MV-4-11 (cell line): ENCODE measurements at regions not wholly inside any gene's neighbourhood (a gene's known extent, or its start where the extent isn't known, plus 50 kb on each side); places are given as distances from the start of the nearest gene placed in this dataset.
"Not testable (repeated sequence)": the region's sequence is repeated elsewhere in the genome, so short reads cannot be mapped to it uniquely, and the experiment has no call there.

Source experiments
- DNase-seq: peaks from one replicate; lab custom pipeline; 2025; lab: John Stamatoyannopoulos, UW

DNA sequence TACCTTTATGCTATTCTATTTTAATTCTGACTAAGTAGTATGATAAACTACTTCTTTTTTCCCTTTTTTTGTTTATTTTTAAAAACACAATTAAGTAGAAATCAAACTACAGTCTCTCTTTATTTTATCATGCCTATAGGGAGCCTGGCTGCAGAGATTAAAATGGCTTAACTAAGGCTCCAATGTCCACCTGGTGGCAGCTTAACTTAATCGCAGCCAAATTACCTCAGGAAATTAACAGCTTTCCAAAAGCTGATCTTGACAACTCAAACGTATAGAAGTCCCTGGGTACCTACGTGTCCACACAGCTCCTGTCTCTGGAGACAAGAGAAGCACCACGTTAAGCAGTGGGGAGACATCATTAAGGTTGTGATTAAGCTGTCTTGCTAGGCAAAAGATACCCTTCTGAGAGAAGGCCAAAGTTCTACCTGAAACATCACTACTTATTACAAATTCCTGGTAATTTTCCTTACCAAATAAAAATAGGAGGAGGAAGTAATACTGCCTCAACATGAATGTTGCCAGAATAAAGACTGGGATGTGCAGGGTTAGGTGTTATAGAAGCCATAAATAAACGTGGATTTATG is 63.2 kb upstream of the SNX19 start:
- DNase-seq: peak; percentile 0

DNA sequence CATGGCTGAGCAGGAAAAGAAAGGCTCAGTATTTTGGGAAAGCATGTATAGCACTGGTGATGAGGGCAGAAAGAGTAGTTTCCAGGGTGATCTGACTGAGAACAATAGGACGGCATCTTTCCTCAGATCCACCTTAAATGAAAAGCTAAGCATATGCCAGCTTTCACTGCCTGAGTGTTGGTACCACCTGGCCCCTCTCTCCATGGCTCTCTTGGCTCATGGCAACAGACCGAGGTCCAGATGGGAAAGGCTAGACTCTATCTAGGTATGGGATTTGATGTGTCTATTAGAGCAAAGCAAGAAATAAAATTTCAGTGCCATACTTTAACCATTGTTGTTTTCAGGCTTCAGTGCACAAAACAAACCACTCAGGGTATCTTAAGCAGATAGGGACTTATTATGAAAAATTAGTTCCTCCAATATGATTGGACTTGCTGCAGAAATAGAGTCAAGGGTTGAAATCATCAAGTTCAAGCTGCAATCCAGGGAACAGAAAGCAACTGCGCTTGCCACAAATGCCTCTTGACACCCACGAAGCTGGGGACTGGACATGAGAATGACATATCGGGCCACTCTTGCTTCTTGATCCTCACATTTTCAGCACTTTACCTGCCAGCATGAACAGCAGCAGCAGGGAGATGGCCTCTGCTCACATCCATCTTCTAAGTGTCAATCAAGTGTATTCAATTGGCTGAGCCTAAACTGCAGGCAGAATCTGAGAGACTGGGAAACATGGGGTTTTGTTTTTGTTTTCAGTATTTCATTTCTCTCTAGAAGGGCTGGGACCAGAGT is 64.0 kb upstream of the SNX19 start:
- DNase-seq: no peak

DNA sequence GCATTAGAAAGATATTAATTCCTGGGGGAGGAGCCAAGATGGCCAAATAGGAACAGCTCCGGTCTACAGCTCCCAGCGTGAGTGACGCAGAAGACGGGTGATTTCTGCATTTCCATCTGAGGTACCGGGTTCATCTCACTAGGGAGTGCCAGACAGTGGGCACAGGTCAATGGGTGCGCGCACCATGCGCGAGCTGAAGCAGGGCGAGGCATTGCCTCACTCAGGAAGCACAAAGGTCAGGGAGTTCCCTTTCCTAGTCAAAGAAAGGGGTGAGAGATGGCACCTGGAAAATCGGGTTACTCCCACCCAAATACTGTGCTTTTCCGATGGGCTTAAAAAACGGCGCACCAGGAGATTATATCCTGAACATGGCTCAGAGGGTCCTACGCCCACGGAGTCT is 68.0 kb upstream of the SNX19 start:
- not testable (repeated sequence) for DNase-seq

DNA sequence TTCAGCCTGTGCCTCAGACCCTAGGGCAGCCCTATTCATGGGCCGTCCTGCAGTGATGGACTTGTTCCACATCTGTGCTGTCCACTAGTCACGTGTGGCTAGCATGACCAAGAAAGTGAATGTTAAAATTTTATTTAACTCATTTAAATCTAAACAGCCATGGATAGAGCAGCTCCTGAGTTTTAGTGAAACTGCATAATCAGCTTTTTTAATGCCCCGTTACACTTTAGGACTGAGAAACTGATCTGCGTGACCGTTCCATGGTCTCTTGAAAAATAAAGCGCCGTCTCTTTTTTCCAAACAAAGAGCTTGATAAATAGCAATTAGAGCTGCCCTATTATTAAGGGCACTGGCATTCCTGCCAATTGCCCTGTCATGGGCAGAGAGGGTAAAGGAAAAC is 76.5 kb upstream of the SNX19 start:
- DNase-seq: no peak

DNA sequence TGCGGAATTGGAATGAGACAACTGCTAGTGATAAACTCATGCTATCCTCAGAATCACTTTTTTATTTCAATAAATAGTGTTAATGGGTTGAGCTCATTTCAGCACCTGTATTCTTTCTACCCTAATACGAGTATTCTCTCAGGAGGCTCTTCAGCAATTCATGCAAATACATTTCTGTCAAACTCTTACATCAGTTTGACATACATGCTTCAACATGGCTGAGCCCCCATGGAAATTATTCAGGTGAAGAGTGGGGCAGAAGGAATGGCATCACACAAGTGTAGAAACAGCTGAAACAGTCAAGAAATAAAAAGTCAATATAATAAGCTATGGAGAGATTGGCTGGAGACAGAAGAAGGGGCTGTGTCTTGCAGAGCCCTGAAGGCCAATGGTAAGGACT is 77.8 kb upstream of the SNX19 start:
- DNase-seq: no peak

DNA sequence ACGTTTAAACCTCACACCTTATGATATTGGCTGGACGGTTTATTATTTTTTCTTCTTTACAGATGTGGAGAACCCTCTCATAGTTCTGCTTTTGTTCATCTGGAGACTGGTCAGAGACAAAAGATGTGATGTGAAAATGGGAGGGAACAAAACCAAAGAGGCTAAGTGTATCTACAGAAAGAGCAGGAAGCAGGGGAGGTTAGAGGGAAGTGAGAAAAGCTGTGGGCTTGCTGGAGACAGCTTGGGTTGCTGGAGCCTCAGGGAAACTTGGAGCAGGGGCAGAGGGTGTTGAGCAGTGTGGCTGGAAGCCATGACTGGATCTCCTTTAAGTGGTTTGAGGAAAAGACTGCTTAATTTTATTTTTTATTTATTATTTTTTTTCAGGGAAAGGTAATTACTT is 79.0 kb upstream of the SNX19 start:
- peak; percentile 98 for DNase-seq

DNA sequence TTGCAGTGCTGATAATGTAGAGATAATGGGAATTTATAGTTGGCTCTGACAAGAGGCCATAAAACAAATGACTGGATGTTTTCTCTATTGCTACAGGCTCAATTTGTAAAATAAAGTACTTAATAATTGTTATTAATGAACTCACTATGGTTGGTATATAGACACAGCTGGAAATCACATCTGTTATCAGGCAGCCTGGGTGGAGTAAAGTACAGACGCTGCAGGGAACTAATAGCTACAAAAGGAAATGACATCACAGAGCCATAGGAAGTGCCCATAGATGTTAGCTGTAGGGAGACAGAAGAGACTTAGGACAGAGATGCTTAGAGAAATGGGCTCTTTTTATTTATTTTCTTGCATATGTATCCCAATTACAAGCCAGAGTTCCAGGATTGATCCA is 81.0 kb upstream of the SNX19 start:
- peak; percentile 15 for DNase-seq

GRCh38 chr11:130999086-130999485 is 82.8 kb upstream of the SNX19 start:
- DNase-seq: no peak

- no peak for DNase-seq
These were observed 83.9 kb upstream of the SNX19 start for GRCh38 chr11:130999992-131000770.

DNA sequence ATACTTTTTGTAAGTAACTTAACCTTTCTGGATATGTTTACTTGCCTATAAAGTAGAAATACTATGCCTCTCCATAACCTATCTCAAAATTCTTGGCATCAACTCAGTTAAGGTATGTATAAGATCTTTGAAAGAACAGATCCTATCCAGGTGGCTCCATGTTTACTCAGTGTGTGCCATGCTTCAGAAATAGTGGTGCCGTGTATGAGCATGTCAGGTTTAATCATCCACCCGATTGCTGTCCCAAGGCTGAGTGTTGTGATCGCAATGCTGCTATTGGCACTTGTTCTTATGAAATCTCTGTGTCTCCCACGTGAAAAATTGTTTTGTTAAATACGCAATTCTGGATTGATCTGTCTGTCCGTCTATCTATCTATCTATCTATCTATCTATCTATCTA is 85.9 kb upstream of the SNX19 start:
- DNase-seq: no peak

DNA sequence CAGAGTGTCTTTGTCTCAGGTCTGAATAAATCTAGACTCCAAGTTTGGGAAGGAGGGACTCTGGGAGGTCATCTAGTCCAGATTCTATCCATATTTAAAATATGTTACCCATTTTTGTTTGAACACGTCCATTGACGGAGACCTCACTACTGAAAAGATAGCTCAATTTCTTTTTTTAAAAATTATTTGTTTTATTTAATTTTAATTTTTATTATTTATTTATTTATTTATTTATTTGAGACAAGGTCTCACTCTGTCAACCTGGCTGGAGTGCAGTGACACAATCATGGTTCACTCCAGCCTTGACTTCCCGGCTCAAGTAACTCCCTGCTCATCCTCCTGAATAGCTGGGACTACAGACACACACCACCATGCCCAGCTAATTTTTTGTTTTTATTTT is 89.5 kb upstream of the SNX19 start:
- no peak for DNase-seq

GRCh38 chr11:131025020-131025419 is 108.7 kb upstream of the SNX19 start:
- DNase-seq: no peak

DNA sequence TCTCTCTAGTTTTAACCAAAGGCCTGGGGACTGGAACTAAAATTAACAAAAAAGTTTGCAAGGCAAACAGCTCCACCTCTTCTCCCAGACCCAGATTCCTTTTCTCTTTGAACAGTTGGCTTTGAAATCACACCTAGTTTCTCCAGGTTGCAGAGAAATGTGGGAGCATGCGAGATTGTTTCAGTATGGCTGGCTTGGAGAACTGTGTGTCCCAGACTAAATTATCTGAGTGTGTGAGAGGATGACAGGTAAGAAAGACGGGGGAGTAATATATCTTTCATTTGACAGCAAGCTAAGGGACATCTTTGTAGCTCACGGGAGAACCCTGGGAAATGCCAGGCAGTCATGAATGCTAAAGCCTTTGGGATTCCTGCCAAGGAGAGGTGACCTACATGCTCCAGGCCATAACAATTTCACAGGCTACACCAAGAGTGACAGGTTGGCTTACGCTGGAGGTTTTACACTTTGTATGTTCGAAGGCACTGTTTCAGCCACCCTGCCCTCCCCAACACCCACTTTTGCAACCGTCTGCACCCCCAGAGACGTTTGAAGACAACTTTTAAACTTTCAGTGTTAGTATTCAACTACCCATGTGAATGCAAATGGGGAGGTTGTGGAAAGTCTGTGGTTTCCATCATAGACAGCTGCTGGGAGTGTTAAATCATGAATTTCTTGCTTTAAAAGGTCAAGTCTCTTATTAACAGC is 109.3 kb upstream of the SNX19 start:
- no peak for DNase-seq

DNA sequence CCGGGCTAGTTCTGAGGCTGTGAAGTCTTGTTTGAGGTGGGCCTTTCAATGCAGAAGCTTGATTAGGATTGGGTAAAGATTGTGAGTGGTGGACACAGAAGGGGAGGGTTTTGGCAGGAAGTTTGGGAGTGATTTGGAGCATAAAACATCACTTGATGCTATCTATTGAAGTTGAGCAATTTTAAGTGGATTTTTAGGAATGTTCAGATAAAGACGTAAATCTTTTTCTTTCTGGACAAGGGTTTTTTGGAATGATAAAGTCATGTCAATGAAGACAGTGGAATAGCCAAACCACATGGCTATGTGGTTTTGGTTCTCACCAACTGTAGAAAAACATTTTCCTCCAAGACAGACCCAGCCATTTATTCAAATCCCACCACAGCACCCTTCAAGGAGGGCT is 111.2 kb upstream of the SNX19 start:
- DNase-seq: no peak

- no peak for DNase-seq
These were observed 116.9 kb upstream of the SNX19 start for GRCh38 chr11:131033151-131033651.

DNA sequence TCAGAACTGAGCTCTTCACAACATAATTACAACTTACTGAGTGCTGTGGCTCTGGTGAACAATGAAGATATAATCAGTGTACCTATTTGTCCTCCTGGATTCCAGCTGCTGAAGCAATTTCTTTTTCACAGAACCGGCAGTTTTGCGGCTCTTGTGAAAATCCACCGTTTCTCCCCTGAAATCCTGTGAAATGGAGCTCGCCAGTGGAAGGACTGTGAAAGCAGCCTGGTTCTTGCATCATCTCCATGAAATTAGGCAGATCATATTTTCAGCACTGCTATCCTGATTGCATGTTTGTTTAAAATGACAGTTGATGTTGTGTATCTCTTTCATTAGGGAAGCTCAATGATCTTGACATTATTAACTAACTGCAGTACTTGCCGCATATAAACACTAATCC is 120.2 kb upstream of the SNX19 start:
- DNase-seq: no peak

GRCh38 chr11:131037873-131038272 is 121.6 kb upstream of the SNX19 start:
- no peak for DNase-seq

DNA sequence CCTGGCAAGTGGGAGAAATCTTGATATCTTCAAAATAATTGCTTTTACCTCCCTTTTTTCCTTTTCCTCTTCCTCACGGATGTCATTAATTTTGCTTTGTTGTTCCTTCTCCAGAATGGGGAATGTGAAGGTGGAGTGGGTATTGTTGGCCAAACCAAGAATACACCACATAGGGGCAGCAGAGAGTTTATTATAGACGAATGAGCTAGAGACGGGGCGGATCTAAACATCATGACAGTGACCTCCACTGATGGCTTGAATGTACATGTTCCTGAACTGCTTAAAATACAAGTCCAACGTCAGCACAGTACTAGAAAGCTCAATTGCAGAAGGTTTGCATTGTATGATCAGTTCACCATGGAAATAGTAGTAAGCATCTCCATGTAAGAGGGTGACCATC is 122.3 kb upstream of the SNX19 start:
- peak; percentile 3 for DNase-seq

DNA sequence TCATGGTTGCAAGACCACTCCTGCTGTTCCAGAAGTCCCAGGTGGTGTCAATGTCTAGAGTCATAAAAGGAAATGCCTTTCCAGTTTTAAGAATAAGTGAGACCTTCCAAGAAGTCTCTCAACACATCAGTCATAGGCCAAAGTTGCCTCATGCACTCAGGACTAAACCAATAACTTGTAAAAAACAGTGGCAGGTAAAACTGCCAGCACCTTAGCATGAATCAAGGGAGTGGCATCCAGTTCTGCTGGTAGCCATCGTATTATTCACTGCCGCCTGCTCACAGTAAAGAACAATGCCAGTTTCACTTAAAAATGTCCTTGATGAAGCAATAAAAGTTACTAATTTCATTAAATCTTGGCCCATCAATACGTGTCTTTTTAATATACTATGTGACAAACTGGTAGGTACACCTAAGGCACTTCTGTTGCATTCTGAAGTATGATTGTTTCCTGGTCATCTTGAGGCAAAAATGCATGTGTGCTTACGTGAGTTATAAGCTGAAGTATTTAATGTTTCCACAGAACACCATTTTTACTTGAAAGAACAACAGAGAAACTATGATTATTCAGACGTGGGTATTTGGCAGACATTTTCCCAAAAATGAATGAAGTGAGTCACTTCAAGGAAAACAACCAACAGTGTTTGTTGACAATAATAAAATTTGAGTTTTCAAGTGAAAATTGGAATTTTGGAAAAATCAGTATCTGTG is 125.2 kb upstream of the SNX19 start:
- DNase-seq: no peak

DNA sequence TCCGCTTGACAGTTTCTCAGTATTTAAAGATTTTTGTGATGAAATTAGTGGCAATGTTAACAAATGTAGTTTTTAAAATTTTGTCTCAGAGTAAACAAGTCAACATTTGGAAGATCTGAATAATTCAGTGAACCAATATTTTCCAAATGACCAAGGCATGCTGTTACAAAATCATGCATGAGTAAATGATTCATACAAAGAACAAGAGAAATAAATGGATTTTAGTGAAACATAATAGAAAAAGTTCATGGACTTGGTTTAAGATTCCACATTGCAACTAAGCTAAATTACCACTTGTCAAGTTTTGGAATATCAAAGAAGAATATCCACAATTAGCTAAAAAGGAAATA is 125.7 kb upstream of the SNX19 start:
- no peak for DNase-seq

GRCh38 chr11:131043251-131043650 is 127.0 kb upstream of the SNX19 start:
- DNase-seq: no peak

- no peak for DNase-seq
These were observed 128.6 kb upstream of the SNX19 start for GRCh38 chr11:131044851-131045250.
